ENCODE measurements at regions not wholly inside any gene's neighbourhood (a gene's known extent, or its start where the extent isn't known, plus 50 kb on each side); places are given as distances from the start of the nearest gene placed in this dataset.

- TF ChIP-seq CTCF (IDR thresholded peaks at IDR 0.05) = no peak
- TF ChIP-seq SIN3A (IDR thresholded peaks at IDR 0.05; ENCODE audit: borderline replicate concordance, insufficient read depth, low read depth, low read length) = no peak
These were observed 264.9 kb upstream of the TNC start for GRCh38 chr9:115382865-115383264.
